OCI-LY7 (cell line): ENCODE measurements at regions not wholly inside any gene's neighbourhood (a gene's known extent, or its start where the extent isn't known, plus 50 kb on each side); places are given as distances from the start of the nearest gene placed in this dataset.

Source experiments
- BruUV-seq: library from RNA; stranded (reverse); fragments of 400-500 nt; replicated peaks from 2 replicates; lab custom pipeline; 2021; lab: Mats Ljungman, UMichigan
- CTCF ChIA-PET: fragments of 300-600 bp; sonication (Branson Sonifier 250); formaldehyde crosslinking; loops from one replicate; lab custom pipeline; 2022; ENCODE audit warnings: antibody characterized with exemption; ENCODE audit not compliant: unreplicated experiment; lab: Charles Lee
- POLR2A ChIA-PET: fragments of 300-600 bp; sonication (Branson Sonifier 250); formaldehyde crosslinking; loops from one replicate; lab custom pipeline; 2022; ENCODE audit warnings: antibody characterized with exemption; lab: Charles Lee
- DNase-seq: peaks from one replicate; pipeline ENCODE4 v3.0.0-alpha.2; 2015; ENCODE audit warnings: low spot score
- H2AFZ ChIP-seq: fragments of 200-600 bp; sonication (generic), shearing (Covaris generic); 2 replicates; pipeline ENCODE4 v1.6.1; 2014; ENCODE audit warnings: mild to moderate bottlenecking, antibody characterized with exemption, low read length, moderate library complexity
- H3K27ac ChIP-seq: fragments of 200-600 bp; sonication (generic); 2 replicates; pipeline ENCODE4 v1.5.1; 2014; ENCODE audit warnings: mixed run types, low read depth, mild to moderate bottlenecking, moderate library complexity, low read length, inconsistent platforms; ENCODE audit not compliant: poor library complexity, severe bottlenecking
- H3K36me3 ChIP-seq: fragments of 200-600 bp; sonication (generic); 2 replicates; pipeline ENCODE4 v1.6.1; 2014; ENCODE audit warnings: mild to moderate bottlenecking, antibody characterized with exemption, low read length, moderate library complexity, mixed read lengths; ENCODE audit not compliant: insufficient read depth
- H3K4me1 ChIP-seq: fragments of 200-600 bp; sonication (generic); 2 replicates; pipeline ENCODE4 v1.5.1; 2014; ENCODE audit warnings: mild to moderate bottlenecking, low read length; ENCODE audit not compliant: insufficient read depth, poor library complexity, severe bottlenecking
- H3K4me2 ChIP-seq: fragments of 200-600 bp; sonication (generic); 2 replicates; pipeline ENCODE4 v1.6.1; 2014; ENCODE audit warnings: mild to moderate bottlenecking, low read length
- H3K4me3 ChIP-seq: fragments of 200-600 bp; sonication (generic); 2 replicates; pipeline ENCODE4 v1.5.1; 2014; ENCODE audit warnings: mild to moderate bottlenecking, low read depth, low read length; ENCODE audit not compliant: poor library complexity, severe bottlenecking
- H3K79me2 ChIP-seq: fragments of 200-600 bp; sonication (generic); 2 replicates; pipeline ENCODE4 v1.6.1; 2016; ENCODE audit warnings: low read depth, mild to moderate bottlenecking, low read length, moderate library complexity, mixed read lengths; ENCODE audit not compliant: insufficient read depth
- H3K9me2 ChIP-seq: fragments of 200-600 bp; sonication (generic); 2 replicates; pipeline ENCODE4 v1.6.1; 2016; ENCODE audit warnings: mild to moderate bottlenecking, low read length, mixed read lengths; ENCODE audit not compliant: insufficient read depth
- H3K9me3 ChIP-seq: fragments of 200-600 bp; sonication (generic); 2 replicates; pipeline ENCODE4 v1.6.1; 2014; ENCODE audit warnings: mild to moderate bottlenecking, mixed run types, low read length, mixed read lengths
- H4K20me1 ChIP-seq: fragments of 200-600 bp; sonication (generic); 2 replicates; pipeline ENCODE4 v1.6.1; 2014; ENCODE audit warnings: mild to moderate bottlenecking, antibody characterized with exemption, low read length, moderate library complexity, mixed read lengths; ENCODE audit not compliant: insufficient read depth
- EZH2phosphoT487 ChIP-seq: fragments of 200-600 bp; sonication (generic); IDR thresholded peaks from 2 replicates; pipeline ENCODE4 v1.6.1; 2018; ENCODE audit warnings: low read depth, borderline replicate concordance, mild to moderate bottlenecking, mixed run types, antibody characterized with exemption, low read length, moderate library complexity, mixed read lengths
- intact Hi-C: fragments of 100-400 bp; cut with micrococcal nuclease; formaldehyde crosslinking; loops from one replicate; pipeline ENCODE4 v1.10.0; 2022; ENCODE audit not compliant: unreplicated experiment
- TF ChIP-seq, protein P1 (sequence below): fragments of 200-600 bp; sonication (generic); conservative IDR thresholded peaks from 2 replicates; pipeline ENCODE4 v1.5.1; 2014; ENCODE audit warnings: mild to moderate bottlenecking, antibody characterized with exemption, low read length, moderate library complexity, mixed read lengths

DNA sequence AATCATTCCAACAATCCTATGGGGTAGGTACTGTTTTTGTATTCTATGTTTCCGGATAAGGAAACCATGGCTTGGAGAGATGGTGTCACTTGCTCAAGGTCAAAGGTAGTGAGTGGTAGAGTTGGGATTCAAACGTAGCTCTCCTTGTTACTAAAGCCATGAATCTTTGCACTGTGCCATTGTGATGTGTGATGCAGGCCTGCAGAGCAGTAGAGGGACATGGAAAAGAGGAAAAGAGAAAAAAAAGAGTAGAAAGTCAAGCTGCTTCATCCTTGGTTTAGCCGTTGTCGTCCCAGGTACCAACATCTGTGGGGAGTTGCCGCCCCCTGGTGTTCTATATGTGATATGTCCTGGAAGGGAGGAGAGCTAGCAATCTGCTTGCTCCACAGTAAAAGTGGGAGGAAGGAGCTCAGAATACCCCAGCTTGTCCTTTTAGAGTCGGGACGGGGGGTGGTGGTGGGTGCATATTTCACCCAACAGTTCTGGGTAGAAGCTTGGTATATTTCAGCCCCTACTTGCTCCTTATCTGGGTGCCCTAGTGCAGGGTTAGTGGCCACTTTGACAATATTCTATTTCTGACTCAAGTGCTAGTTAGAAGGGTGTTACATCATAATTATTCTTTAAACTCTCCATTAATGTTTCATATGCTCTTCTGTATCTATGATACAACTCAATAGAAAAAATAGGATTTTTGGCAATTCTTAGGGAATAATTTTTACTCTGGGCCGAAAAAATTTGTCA, 98.4 kb downstream of the EBNA1BP2 start:
- Histone ChIP-seq H3K4me1 (peaks cover 16% of the 10 kb centered on the region), H3K79me2 (no peaks in the 10 kb centered on the region), H3K9me3 (no peaks in the 10 kb centered on the region), H4K20me1 (no peaks in the 10 kb centered on the region), H3K27ac (no peak overlapping the region), H3K4me2 (no peak overlapping the region), H3K36me3 (no peaks in the 10 kb centered on the region), H2AFZ (peak overlapping the region; percentile 72; the same call in 1 of the 2 replicates), H3K9me2 (no peaks in the 10 kb centered on the region), H3K4me3 (no peak overlapping the region)
- BruUV-seq, result no TSS peak
- TF ChIP-seq, protein P1, sequence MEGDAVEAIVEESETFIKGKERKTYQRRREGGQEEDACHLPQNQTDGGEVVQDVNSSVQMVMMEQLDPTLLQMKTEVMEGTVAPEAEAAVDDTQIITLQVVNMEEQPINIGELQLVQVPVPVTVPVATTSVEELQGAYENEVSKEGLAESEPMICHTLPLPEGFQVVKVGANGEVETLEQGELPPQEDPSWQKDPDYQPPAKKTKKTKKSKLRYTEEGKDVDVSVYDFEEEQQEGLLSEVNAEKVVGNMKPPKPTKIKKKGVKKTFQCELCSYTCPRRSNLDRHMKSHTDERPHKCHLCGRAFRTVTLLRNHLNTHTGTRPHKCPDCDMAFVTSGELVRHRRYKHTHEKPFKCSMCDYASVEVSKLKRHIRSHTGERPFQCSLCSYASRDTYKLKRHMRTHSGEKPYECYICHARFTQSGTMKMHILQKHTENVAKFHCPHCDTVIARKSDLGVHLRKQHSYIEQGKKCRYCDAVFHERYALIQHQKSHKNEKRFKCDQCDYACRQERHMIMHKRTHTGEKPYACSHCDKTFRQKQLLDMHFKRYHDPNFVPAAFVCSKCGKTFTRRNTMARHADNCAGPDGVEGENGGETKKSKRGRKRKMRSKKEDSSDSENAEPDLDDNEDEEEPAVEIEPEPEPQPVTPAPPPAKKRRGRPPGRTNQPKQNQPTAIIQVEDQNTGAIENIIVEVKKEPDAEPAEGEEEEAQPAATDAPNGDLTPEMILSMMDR, result peak; percentile 94
- no peak for TF ChIP-seq EZH2phosphoT487
- ChIA-PET POLR2A (interaction anchor here (0.6 to 1.9 kb wide), 9 partner anchors 10 to 256 kb away, joined by 3 to 7 read pairs (median 3); partner anchors contain the start of gene SVBP), CTCF (interaction anchor here (0.5 to 2.2 kb wide), 8 partner anchors 120 to 1788 kb away, joined by 3 to 49 read pairs (median 4); no protein-coding TSS in a partner anchor)
- intact Hi-C loops, result loop anchor here (1.0 to 2.0 kb wide), 5 partner anchors 142 to 495 kb away; no protein-coding TSS in a partner anchor
- DNase-seq, result peak; percentile 77

DNA sequence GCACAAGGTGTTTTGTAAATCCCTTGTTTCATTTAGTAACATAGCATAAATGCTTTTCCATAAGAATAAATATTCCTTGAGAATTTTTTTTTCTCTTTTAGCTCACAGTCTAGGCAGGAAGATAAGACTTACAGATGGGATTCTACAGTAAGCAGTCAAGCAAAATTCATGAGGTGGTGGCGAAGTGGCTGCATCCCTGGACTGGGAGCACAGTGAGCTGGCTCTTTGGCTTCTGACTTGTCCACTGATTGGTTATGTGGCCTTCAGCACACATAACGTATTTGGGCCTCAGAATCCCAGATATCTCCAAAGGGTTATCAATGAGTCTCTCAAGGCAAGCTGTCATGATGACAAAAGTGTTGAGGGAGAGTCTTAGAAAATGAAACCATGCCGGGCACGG, 99.8 kb downstream of the EBNA1BP2 start:
- Histone ChIP-seq H3K9me3 (no peaks in the 10 kb centered on the region), H3K27ac (no peak overlapping the region), H3K79me2 (no peaks in the 10 kb centered on the region), H3K4me3 (no peak overlapping the region), H3K4me2 (peak overlapping the region; percentile 46), H2AFZ (no peak overlapping the region; the same call in 1 of the 2 replicates), H4K20me1 (no peaks in the 10 kb centered on the region), H3K9me2 (no peaks in the 10 kb centered on the region), H3K4me1 (peaks cover 16% of the 10 kb centered on the region), H3K36me3 (no peaks in the 10 kb centered on the region)
- CTCF ChIA-PET, result interaction anchor here (0.7 to 1.8 kb wide), 2 partner anchors 159 kb away, joined by 3 to 49 read pairs; no protein-coding TSS in a partner anchor
- TF ChIP-seq, protein P1, result no peak
- no peak for DNase-seq
- POLR2A ChIA-PET, result interaction anchor here (1.1 kb wide), 1 partner anchor 12 kb away, joined by 5 read pairs; no protein-coding TSS in a partner anchor
- no TSS peak for BruUV-seq
- intact Hi-C loops, result loop anchor here (2.0 kb wide), 1 partner anchor 494 kb away; no protein-coding TSS in a partner anchor
